Left renal cortex interstitium (tissue), 4 donors: ENCODE measurements at regions not wholly inside any gene's neighbourhood (a gene's known extent, or its start where the extent isn't known, plus 50 kb on each side); places are given as distances from the start of the nearest gene placed in this dataset.
"Not testable (repeated sequence)": the region's sequence is repeated elsewhere in the genome, so short reads cannot be mapped to it uniquely, and the experiment has no call there.

Source experiments
- DNase-seq, 4 donors: peaks; one replicate each; pipeline ENCODE4 v3.0.0-alpha.2; 2013; ENCODE audit warnings: low read depth in 4 of 4, low spot score in 2 of 4, missing footprints in 1 of 4

DNA sequence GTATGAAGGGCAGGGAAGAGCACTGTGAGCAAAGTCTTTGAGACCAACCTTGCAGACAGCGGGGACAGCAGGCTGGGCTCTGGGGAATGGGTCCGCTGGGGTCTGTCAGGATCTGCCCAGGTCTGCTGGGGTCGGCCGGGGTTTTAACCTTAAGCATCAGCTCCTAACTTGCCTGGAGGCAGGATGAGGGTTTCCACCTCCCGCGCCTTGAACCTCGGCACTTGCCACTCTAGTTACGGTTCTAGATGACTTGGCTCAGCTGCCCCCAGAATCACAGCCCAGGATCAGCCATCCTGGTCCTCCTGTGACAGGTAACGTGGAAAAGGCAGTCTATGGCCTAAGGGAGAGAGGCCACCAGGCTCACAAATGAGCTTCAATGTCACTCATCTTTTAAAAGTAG is 50.4 kb upstream of the CACUL1 start:
- no peak for DNase-seq

DNA sequence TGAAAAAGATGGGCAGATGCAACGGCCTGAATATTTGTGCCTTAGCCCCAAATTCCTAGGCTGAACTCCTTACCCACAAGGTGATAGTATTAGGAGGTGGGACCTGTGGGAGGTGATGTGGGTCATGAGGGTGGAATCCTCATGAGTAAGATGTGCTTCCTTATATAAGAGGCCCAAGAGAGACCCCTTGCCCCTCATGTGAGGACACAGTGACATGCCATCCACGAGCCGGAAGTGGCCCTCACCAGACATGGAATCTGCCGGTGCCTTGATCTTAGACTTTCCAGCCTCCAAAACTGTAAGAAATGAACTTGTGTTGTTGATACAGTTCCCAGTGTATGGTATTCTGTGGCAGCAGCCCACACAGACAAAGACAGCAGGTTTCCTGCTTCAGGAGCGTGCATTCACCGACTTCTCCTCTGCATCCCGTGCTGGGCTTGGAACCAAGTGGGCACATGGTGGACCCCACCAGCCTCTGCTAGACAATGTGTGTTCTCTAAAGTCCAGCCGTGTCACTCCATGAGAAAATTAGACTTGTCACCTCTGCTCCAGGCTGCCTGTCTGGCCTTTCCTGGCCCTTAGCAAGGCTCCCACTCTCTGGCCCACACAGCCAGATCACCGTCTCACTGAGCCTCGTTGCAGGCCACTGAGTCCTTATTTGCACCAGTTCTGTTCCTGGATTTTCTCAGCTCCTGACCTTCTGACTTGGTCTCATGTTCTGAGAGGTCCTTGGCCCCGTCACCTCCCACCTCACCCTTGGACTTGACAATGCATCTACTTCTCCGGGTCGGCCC is 52.9 kb upstream of the CACUL1 start:
- no peak for DNase-seq

DNA sequence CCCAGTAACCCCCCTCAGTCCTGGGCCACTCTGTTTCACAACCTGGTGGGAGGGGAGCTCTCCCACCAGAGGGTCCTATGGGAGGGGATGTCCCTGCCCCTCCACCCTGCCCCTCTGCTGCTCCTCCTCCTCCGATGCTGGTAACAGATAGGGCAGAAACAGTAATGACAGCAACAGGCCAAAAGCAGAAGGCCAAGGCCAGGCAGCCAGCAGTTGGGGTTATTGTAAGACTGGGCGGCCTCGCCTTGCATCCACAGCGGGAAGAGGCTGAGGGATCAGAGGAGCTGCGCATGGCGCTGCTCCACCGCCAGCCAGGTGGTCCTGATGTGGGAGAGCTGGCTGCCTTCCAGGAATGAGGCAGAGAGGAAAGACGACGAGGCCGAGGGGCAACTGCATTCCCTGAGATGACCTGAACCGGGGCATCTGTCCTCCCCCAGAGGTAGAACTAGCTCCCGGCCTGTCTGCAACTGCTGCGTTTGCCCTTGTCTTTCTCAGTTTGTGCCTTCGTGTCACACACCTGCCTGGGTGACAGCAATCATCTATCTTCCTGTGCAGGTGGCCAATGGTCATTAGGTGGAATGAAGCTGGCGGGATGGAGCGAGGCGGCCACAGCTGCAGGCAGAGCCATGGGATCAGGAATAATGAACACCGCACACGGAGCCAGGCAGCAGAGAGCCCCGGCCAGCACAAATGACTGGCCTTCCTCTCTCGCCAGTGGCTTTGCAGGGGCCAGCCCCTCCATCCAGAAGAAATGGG is 54.0 kb upstream of the CACUL1 start:
- DNase-seq, result peak in 2 of 4 donors; percentile 25 to 31

DNA sequence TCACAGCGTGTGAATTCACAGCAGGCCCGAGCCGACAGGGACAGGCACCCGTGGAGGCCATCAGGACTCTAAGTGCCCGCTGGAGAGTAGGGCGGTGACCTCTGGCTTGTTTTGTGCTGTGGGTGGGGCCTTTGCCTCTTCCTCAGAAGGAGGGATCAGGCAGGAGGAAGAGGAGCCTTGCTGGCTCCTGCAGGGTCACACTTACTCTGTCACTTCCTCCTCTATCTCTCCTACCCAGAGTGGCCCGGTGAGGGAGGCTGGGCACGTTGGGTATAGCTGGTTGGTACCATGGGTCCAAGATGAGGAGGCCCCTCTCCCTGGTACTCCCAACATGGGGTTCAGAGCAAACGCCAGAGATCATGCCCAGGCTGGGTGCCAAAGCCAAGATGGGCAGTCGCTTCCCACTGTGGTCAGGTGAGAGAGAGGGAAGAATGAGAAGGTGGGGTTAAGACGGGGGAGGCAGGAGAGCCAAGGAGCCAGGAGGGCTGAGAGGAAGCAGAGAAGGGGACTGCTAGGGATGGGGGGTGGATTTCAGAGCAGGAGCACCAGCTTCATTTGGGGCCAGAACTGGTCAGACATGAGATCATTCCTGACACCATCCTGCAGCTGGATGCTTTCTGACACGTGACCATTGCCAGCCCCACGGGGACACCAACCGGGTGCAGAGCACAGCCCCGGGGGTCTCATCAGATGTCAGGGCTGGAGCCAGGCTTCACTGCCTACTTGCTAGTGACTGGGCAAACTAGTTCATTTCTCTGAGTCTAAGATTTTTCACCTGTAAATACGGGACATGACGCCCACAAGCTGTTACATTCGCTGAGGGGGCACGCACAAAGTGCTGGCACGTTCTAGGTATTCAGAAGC is 54.8 kb upstream of the CACUL1 start:
- no peak for DNase-seq

DNA sequence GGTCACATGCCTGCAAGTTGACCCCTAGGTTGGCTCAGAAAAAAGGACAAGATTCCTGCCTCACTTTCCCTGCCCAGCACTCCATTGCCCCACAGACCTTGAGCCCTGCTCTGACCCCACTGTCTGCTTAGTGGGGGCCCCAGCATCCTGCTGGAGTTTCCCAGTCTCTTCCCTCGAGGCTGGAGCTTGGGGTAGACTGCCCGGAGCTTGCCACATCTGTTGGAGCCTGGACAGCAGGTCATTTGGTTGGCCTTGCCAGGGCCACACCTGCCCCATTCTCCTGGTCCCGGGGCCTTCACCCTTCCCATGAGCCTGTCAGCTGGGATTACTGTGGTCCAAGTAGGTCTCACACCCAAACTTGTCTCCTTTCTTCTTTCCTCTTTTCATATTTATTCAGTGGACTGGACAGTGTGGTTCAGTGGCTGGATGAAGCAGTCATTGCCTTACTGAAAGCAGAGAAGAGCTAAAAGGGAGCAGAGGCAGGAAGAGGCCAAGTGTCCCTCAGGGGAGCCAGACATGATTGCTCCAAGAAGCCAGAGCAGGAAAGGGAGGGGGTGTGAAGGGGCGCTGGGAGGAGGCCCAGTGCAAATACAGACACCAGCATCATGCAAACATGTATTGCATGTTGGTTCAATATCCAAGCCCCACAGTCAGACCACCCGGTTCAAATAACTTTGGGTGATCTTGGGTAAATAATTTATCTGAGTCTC is 56.2 kb upstream of the CACUL1 start:
- DNase-seq, result no peak

DNA sequence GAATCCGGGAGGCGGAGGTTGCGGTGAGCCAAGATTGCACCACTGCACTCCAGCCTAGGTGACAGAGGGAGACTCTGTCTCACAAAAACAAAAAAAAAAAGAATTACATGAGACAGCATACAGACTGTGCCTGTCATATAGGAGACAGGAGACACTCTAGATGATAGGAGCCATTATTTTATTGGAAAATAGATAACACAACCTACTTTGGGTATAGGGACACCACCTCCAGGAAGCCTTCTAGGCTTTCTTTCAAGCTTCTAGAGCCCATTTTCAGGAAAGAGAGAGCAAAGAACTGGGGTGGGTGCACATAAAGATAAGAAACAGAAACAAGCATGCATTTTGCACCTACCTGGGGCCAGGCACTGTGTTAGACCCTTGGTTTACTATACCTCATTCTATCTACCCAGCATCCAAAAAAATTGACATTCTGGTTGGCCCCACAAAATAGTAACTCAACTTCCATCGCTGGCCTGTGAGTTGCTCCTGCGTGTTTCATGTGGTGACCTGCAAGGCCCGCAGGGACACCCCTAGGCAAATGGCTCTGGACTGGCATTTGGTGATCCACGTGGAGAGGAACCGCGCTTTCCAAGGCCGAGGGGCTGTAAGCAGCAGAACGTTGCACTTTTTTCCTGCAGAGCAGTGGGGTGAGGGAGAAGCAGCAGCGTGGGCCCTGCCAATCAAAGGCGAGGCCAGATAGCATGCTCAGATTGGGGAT is 57.1 kb upstream of the CACUL1 start:
- DNase-seq, result no peak

DNA sequence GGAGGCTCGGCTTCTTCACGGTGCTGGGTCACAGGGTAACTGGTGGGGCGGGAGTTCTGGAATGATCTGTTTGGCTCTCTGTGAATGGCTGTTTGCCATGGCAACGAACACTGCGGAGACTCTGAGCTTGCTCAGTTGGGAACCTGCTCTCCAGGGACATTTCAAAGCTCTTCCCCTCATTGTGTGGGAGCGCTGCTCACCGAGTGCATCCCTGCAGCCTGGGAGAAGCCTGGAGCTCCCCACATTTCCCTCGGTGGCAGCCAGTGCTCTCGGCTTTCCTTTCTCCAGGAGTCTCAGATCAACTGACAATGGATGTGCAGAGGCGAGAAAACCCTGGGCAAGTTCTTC is 57.6 kb upstream of the CACUL1 start:
- no peak for DNase-seq

DNA sequence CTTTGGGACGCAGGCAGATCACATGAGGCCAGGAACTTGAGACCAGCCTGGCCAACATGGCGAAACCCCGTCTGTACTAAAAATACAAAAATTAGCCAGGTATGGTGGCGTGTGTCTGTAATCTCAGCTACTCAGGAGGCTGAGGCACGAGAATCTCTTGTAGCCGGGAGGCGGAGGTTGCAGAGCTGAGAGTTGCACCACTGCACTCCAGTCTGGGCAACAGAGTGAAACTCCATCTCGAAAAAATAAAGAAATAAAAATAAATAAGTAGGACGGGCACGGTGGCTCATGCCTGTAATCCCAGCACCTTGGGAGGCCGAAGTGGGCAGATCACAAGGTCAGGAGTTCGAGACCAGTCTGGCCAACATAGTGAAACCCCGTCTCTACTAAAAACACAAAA is 58.2 kb upstream of the CACUL1 start:
- not testable (repeated sequence) for DNase-seq

DNA sequence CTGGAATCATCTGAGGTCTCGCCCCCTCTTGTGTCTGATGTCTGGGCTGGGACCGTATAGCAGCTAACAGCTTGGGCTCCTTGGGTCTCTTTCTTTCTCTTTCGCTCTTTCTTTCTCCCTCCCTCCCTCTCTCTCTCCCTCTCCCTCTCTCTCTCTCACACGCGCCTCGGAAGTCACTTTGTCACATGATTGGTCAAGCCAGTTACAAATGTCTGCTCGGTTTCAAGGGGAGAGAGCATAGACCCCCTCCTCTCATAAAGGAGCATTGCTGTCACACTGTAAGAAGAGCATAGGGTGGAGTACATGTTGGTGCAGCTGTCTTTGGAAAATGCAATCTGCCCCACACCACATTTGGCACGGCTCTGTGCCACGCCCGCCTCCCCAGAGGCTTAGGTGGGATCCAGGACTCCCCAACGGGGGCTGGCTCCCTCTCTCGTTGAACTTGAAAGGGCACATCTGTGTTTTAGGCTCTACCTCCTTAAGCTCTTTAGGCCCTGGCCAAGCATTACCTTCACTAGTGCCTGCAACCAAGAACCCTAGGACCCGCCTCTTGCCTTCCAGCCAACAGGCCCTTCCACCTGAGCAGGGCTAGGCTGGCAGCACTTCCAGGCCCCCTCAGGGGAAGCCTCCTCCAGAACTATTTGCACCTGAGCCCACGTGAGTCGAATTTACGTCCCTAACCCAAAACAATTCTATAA is 61.9 kb upstream of the CACUL1 start:
- DNase-seq, result no peak

DNA sequence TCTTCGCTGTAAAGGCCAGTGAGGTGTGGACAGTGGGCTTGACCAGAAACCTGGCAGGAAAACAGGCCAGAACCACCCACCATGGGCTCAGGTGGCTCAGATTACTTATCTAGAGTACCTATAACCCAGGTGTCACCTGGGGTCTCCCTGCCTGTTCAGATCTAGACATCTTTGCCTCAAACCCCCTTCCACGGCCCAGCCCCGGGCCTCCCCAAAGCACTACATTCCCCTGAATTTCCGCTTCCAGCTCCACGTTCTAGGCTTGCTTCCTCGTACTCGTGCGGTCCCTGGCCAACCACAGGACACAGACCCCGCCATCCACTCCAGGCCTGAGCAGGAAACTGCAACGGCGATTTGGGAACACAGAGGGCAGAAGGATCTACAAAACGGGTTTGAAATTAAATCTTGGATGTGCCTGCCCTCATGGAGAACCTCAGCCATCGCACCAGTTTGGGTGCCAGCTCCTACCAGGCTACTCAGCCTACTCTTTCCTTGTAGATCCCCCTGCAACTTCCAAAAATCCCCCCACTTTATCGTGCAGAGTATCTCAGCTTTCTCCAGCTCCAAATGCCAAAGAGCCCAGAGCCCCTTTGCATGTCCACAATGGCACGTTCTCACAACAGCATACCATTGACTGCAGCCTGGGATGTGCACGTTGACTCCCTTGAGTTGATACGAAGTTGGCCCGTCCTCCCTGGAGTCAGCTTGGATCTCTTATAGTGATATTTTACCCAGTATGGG is 62.7 kb upstream of the CACUL1 start:
- DNase-seq, result no peak

DNA sequence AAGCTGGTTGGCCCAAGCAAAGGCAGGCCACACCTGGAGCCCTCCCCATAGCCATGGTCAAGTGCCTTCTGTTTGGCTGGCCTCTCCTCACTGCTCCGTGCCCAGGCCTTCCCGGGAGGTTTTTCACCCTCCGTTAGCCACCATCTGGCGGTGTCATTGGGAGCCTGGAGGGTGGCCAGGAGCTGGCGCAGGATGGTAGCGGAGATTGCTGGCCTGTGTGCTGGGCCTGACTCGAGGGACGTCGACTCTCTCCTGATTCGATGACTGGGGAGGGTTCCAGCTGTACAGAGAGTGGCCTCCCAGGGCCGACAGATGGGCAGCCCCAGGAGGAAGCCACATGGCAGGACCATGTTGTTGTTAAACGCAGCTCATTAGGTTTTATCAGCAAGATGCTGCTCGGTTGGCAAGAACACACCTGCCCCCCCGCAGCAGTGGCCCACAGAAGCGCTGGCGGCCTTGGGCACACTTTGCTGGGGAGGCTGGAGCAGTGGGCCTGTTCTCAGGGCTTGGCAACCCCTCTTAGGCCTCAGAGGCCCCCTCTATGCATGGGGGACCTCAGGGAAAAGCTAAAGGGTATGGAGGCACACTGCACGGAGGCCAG is 64.0 kb upstream of the CACUL1 start:
- DNase-seq, result no peak

DNA sequence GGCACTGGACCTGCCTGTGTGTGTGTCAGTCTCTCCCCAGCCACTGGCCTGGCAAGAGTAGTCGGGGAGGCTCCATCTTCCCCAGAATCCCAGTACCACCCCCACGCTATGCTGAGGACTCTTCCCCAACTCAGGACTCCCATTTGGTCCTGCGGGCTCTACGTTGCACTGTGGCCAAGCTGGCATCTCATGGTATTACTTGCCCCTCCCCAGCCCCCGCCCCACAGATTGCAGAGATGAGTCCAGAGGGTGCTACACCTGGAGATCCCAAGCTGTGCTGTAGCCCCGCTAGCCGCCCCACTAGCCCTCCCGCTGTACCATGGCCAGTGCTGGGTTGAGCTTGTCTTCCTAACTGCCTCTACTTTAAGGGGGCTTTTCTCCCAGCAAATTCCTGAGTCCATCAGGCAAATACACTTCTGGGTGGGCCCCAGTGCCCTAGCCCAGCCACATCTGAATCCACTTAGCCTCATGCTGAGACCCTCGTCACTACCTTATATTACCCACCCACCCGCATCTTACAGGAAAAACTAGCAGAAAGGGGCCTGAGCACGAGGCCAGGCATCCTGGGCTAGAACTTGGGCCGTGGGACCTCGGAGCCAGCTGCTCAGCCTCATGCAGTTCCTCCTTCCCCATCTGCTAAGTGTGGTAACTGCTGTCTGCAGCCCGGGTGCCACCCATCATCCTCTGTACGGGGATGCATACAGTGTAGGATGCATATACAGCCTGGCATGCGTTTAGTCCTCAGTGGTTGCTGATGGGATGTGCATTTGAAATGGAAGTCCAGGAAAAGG is 65.8 kb upstream of the CACUL1 start:
- DNase-seq, result no peak

DNA sequence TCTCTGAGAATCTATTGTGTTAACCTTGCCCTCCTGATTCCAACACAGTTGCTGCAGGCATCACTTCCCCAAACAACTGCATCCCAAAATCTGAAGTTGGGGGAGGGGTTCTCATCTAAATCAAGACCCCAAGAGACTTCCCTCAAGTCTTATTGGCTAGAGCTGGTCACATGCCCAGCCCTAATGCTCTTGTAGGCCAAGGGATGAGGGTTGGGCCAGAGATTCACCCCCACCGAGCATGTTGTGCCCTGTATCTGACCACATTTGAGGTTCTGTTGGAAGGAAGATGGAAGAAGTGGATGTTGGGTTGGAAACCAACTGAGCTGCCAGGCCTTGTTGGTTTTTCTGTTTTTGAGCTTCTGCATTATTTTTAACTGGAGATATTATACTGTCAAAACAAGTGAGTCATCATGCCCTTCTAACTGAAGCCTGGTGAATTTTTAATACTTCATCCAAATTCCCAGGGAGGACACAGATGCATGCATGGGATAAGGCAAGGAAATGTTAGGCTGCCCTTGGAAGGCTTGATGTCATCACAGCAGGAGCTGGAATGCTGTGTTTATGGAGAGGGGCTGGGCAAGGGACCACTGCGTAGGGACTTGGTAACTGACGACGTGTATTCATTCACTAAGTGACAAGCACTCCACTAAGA is 68.6 kb upstream of the CACUL1 start:
- DNase-seq, result no peak

DNA sequence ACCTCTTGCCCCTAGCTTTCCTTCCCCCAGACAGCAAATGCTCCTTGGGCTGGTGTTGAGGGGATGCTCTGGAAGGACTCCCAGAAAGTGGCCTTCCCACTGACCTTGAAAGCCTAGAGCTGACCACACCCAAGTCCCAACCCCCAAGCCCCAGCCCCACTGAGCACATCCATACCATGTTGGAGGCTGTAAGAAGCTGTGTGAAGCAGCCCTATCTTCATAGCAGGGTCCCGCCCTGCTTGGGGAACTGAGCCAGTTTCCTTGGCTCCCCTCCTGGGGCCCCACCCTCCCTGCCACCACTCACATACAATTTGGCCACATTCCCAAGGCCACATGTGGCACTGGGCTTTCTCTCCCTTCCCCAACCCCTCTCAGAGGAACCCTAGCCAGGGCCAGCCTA is 72.3 kb upstream of the CACUL1 start:
- DNase-seq, result no peak

DNA sequence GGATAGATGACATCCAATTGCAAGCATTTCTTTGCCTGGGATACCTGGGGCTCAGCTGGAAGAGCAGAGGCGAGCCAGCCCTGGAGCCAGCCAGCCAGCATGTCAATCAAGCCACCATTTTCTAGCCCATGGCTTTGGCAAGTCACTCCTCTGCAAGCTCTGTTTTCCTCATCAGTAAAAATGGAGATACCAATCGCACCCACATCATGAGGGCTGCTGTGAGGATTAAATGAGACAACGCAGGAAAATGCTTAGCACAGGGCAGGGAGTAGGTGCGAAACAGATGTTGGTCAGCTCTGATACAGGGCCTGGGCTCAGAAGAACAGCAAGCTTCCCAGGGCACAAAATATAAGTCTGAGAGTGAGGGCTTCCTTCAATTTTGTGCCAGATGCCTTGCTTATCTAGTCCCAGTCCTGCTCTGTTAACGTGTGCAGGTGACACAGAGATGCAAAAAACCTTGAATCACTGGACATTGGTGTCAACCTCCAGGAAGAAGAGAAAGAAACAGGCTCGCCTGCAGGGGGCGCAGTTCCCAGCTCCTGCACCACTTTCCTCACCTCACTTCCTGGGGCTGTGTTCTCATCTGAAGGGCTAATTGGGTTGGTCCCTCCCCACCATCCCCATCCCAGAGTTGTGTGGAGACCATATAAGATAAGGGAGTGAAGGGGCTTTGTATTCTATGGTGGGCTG is 72.8 kb upstream of the CACUL1 start:
- no peak for DNase-seq

DNA sequence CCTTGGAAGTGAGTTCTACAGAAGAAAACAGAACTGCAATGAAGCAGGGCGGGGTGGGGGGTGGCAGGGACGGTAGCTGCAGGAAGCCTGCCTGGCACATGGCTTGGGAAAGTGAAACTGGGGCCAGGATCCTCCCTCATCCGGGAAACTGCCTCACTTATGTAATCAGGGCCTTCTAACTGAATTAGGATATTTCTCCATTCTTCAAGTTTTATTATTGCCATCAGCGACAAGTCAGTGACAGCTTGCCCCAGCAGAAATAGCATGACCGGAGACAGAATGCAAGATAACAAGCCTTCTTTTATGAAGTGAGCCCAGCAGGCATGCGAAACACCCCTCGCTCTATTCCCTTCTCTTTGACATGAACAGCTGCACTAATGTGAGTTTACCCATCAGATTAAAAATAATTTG is 77.5 kb upstream of the CACUL1 start:
- no peak for DNase-seq
